ENCODE measurements at regions not wholly inside any gene's neighbourhood (a gene's known extent, or its start where the extent isn't known, plus 50 kb on each side); places are given as distances from the start of the nearest gene placed in this dataset.

GRCh38 chr12:42976620-42977019, 387.1 kb upstream of the PRICKLE1 start:
- Mint-ChIP-seq H3K4me3 (ENCODE audit: unreplicated experiment) (no peak overlapping the region), H3K36me3 (ENCODE audit: low read depth, unreplicated experiment) (no peaks in the 10 kb centered on the region), H3K27me3 (ENCODE audit: low read depth, unreplicated experiment) (peaks cover 3% of the 10 kb centered on the region), H3K27ac (ENCODE audit: unreplicated experiment) (no peak overlapping the region), H3K4me1 (ENCODE audit: low read depth, unreplicated experiment) (peaks cover 34% of the 10 kb centered on the region), H3K9me3 (ENCODE audit: unreplicated experiment) (peaks cover 5% of the 10 kb centered on the region)
- no peak overlapping the region for H2AFZ ChIP-seq (ENCODE audit: low read depth, low read length)
- no peak for DNase-seq (ENCODE audit: low read depth)
- no peak overlapping the region for H3K4me2 ChIP-seq (ENCODE audit: low read length)
- no peak for FAIRE-seq
- H3K79me2 ChIP-seq (ENCODE audit: insufficient read depth, low read length) = no peaks in the 10 kb centered on the region
- no peak overlapping the region for H3K4me3 ChIP-seq (ENCODE audit: insufficient read depth, low read depth, low read length)
- H3K27ac ChIP-seq (ENCODE audit: low read depth, low read length) = no peak overlapping the region
- H3K27me3 ChIP-seq (ENCODE audit: insufficient read depth, low read length) = no peaks in the 10 kb centered on the region
- no peaks in the 10 kb centered on the region for H3K9me3 ChIP-seq (ENCODE audit: insufficient read depth, low read depth, low read length)
- no peak overlapping the region for H3K9ac ChIP-seq (ENCODE audit: low read length)
- H4K20me1 ChIP-seq (ENCODE audit: insufficient read depth, low read length) = no peaks in the 10 kb centered on the region
- no peaks in the 10 kb centered on the region for H3K4me1 ChIP-seq (ENCODE audit: insufficient read depth, low read length)
- H3K36me3 ChIP-seq (ENCODE audit: insufficient read depth, low read length) = no peaks in the 10 kb centered on the region
- TF ChIP-seq EZH2 (IDR thresholded peaks at IDR 0.05; ENCODE audit: insufficient read depth, low read length) (no peak), CTCF (IDR thresholded peaks at IDR 0.05; ENCODE audit: insufficient read depth, low read depth, low read length) (no peak)

GRCh38 chr12:42976122-42976521, 386.6 kb upstream of the PRICKLE1 start:
- H3K4me2 ChIP-seq (ENCODE audit: low read length) = no peak overlapping the region
- Mint-ChIP-seq H3K36me3 (ENCODE audit: low read depth, unreplicated experiment) (no peaks in the 10 kb centered on the region), H3K9me3 (ENCODE audit: unreplicated experiment) (peaks cover 5% of the 10 kb centered on the region), H3K4me3 (ENCODE audit: unreplicated experiment) (no peak overlapping the region), H3K27ac (ENCODE audit: unreplicated experiment) (no peak overlapping the region), H3K4me1 (ENCODE audit: low read depth, unreplicated experiment) (peaks cover 29% of the 10 kb centered on the region), H3K27me3 (ENCODE audit: low read depth, unreplicated experiment) (peaks cover 3% of the 10 kb centered on the region)
- H3K9me3 ChIP-seq (ENCODE audit: insufficient read depth, low read depth, low read length) = no peaks in the 10 kb centered on the region
- no peaks in the 10 kb centered on the region for H3K36me3 ChIP-seq (ENCODE audit: insufficient read depth, low read length)
- no peak for TF ChIP-seq CTCF (IDR thresholded peaks at IDR 0.05; ENCODE audit: insufficient read depth, low read depth, low read length)
- no peak for TF ChIP-seq EZH2 (IDR thresholded peaks at IDR 0.05; ENCODE audit: insufficient read depth, low read length)
- no peaks in the 10 kb centered on the region for H4K20me1 ChIP-seq (ENCODE audit: insufficient read depth, low read length)
- no peak overlapping the region for H3K4me3 ChIP-seq (ENCODE audit: insufficient read depth, low read depth, low read length)
- H3K27ac ChIP-seq (ENCODE audit: low read depth, low read length) = no peak overlapping the region
- no peaks in the 10 kb centered on the region for H3K27me3 ChIP-seq (ENCODE audit: insufficient read depth, low read length)
- no peak for FAIRE-seq
- H3K4me1 ChIP-seq (ENCODE audit: insufficient read depth, low read length) = no peaks in the 10 kb centered on the region
- no peak for DNase-seq (ENCODE audit: low read depth)
- H3K79me2 ChIP-seq (ENCODE audit: insufficient read depth, low read length) = no peaks in the 10 kb centered on the region
- H3K9ac ChIP-seq (ENCODE audit: low read length) = no peak overlapping the region
- H2AFZ ChIP-seq (ENCODE audit: low read depth, low read length) = no peak overlapping the region

- H2AFZ ChIP-seq (ENCODE audit: low read depth, low read length) = no peak overlapping the region
- peaks cover 5% of the 10 kb centered on the region for H3K4me1 Mint-ChIP-seq (ENCODE audit: low read depth, unreplicated experiment)
- peak overlapping the region; percentile 3 for H3K27ac Mint-ChIP-seq (ENCODE audit: unreplicated experiment)
Observed at GRCh38 chr12:42969355-42969754, 379.8 kb upstream of the PRICKLE1 start.

More at GRCh38 chr12:42969355-42969754, 379.8 kb upstream of the PRICKLE1 start:
- no peaks in the 10 kb centered on the region for H3K36me3 Mint-ChIP-seq (ENCODE audit: low read depth, unreplicated experiment)
- no peaks in the 10 kb centered on the region for H4K20me1 ChIP-seq (ENCODE audit: insufficient read depth, low read length)
- H3K9ac ChIP-seq (ENCODE audit: low read length) = no peak overlapping the region
- H3K27me3 Mint-ChIP-seq (ENCODE audit: low read depth, unreplicated experiment) = peaks cover 3% of the 10 kb centered on the region
- FAIRE-seq (no peak), DNase-seq (ENCODE audit: low read depth) (no peak)
- no peaks in the 10 kb centered on the region for H3K9me3 Mint-ChIP-seq (ENCODE audit: unreplicated experiment)
- H3K9me3 ChIP-seq (ENCODE audit: insufficient read depth, low read depth, low read length) = no peaks in the 10 kb centered on the region
- no peaks in the 10 kb centered on the region for H3K79me2 ChIP-seq (ENCODE audit: insufficient read depth, low read length)
- no peak overlapping the region for H3K27ac ChIP-seq (ENCODE audit: low read depth, low read length)
- H3K36me3 ChIP-seq (ENCODE audit: insufficient read depth, low read length) = no peaks in the 10 kb centered on the region
- TF ChIP-seq EZH2 (IDR thresholded peaks at IDR 0.05; ENCODE audit: insufficient read depth, low read length) = no peak
- no peak for TF ChIP-seq CTCF (IDR thresholded peaks at IDR 0.05; ENCODE audit: insufficient read depth, low read depth, low read length)
- H3K4me2 ChIP-seq (ENCODE audit: low read length) = no peak overlapping the region
- H3K4me3 Mint-ChIP-seq (ENCODE audit: unreplicated experiment) = no peak overlapping the region
- no peak overlapping the region for H3K4me3 ChIP-seq (ENCODE audit: insufficient read depth, low read depth, low read length)
- H3K27me3 ChIP-seq (ENCODE audit: insufficient read depth, low read length) = no peaks in the 10 kb centered on the region
- H3K4me1 ChIP-seq (ENCODE audit: insufficient read depth, low read length) = no peaks in the 10 kb centered on the region
